Ammon's horn (tissue), 1 donor: ENCODE measurements at regions not wholly inside any gene's neighbourhood (a gene's known extent, or its start where the extent isn't known, plus 50 kb on each side); places are given as distances from the start of the nearest gene placed in this dataset.

Experiments used
- DNase-seq: peaks from one replicate; pipeline ENCODE4 v3.0.0-alpha.2; 2016; ENCODE audit warnings: low spot score

DNA sequence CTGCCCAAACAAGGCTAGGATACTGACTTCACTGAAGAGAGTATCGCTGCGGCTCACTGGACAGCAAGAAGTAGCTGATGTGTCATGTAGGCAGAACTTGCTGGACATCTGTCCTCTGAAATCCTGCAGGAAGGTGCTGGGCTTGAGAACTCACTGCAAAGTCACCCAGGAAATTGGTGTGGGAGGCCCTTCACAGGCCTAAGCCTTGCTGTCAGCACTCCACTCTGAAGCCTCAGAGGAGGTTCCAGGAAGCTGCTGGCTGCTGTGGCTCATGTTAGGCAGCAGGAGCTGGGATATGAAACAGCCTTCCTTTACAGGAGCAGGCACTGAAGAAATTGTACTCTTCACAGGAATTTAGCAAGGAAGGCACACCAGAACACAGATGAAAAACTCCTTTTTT, 88.3 kb upstream of the CCDC68 start:
- no peak for DNase-seq

DNA sequence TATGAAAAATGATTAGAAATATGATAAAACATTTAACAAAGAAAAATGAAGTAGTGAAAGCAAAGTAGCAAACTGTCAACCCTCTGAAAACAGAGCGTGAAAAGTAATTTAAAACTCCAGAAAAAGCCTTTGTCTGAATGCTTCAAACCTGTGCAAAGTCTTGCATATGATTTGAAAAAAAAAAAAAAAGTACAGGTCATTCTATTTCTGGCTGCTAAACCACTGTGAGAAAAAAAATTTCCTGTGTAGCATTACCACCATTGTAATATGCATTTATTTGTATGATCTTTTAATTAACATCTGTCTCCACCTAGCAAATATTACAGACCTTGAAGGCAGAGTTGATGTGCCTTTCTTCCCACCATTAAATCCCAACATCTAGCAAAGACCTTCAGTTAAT, 82.1 kb upstream of the CCDC68 start:
- DNase-seq, result no peak

DNA sequence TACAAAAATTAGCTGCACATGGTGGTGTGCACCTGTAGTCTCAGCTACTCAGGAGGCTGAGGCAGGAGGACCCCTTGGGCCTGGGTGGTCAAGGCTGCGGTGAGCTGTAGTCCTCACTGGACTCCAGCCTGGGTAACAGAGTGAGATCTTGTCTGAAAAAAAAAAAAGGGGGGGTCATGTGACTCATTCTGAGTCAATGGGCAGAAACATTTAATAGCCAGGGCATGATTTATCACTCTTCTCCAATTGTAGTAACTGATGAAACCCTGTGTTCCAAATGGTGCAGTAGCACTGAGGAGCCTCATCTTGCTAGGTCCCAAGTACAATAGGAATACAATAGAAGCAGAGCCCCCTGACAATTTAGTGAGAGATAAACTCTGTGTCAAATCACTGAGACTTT, 78.9 kb upstream of the CCDC68 start:
- no peak for DNase-seq

DNA sequence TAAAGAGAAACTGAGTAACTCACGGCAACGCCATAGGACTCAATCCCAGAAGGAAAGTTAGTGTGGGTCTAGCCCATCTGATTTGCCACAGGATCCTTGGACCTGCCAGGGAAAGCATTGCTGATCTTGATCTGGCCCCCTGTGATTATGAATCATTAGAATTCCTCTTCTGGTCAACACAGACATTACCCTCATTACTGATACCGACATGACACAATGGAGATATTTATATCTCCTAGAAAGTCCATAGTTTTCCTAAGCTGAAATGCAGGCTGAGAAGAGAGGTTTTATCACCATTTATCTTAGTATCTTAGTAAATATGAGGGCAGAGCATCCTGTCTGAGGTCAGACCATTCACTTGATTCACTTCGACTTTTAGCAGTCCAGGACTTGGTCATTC, 75.5 kb upstream of the CCDC68 start:
- no peak for DNase-seq

DNA sequence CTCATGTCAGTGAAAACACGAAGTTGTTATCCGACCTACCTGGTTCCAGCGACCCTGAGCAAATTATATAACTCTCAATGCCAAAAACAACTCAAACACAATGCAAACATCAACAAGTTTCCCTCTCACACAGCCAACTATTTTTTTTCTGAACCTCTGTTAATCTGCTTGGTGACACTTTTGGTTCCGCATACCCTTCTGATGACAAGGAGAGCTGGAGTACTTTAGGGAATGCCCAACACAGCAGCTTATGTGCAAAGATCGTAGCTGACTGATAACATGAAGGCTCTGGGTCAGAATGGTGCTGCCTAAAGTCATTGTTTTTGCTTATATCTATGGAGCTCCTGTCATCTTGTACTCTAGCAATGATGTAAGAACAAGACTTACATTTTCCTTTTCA, 72.7 kb upstream of the CCDC68 start:
- DNase-seq, result no peak

DNA sequence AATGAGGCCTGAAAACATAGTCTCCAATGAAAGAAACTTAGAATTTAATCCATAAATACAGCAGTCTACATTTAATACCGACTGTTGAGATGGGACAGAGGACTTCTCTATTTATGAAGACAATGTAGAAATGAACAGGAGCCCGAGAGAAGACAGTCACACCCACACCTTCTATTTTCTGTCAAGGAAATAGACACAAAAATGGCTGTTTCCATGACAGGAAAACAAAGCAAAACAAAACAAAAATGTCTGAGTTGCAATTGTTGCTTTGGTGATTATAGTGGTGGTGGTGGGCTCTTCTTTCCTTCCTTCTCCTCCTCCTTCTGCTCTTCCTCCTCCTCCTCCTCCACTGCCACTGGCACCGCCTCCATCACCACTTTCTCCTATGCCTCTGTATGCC, 72.3 kb upstream of the CCDC68 start:
- no peak for DNase-seq

DNA sequence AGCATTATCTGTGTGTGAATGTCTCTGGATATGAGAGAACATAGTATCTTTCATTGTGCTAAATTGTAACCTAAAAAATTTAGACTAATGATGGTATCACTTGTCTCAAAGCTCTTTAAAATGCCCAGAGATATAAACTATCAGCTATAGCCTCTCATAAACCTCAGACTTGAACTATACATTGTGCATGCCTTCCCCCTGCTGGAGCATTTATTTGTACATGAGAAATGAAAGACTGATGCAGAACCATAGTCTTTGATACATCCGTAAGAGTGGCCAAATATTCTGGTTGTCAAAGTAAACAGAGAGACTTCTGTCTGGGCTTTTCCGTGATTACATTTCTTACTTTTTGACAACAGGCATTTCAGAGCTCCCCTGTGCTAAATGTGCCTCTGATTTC, 71.9 kb upstream of the CCDC68 start:
- no peak for DNase-seq

DNA sequence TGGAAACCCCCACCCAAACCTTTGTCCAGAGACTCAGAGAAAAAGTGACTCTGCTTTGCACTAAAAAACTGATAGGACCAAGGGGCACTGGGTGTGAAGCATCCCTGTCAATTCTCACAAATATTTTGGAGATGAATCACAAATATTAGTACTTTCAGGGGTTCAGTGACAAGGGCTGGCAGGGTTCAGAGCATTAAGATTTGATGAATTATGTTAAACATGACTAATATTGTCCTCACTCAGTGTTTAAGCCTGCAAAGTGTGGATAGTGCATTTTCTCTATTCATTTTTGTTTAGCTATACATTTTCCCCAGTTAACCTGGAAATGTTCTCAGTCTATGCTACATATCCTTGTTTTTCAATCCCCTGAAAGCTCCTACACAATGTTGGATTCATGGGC, 65.3 kb upstream of the CCDC68 start:
- no peak for DNase-seq

DNA sequence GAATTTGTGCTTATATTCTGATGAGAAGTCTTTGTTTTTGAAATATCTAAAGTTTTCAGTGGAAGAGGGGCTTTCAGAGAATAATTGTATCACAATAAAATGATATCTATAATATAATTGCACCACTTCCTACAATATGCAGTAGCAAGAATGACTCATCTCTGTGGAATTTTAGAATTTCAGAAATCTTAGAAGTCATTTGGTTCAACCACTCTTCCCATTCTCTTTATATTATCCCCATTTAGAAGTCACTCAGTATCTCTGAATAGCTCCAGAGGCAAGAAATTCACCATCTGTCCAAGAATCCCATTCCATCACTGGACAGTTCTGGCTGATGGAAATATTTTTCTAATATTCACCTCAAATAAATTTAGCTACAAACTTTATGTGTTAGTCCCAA, 59.3 kb upstream of the CCDC68 start:
- DNase-seq, result no peak

DNA sequence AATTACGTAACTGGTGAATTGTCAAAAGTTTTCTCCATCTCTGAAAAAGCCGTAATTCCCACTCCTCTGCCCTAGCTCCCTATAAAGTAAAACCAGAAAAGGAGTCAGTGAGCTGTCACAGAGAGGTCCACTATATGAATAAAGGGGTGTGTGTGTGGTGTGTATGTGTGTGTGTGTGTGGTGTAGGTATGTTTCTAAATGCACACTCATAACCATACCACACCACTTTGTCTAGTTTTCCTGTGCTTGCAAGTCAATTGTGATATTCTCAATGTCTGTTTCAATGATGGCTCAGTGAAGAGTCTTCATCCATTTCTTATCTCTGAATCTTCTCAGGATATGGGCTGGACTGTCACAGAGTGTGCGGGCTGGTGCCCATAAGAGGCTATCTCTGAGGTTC, 54.8 kb upstream of the CCDC68 start:
- DNase-seq, result no peak

DNA sequence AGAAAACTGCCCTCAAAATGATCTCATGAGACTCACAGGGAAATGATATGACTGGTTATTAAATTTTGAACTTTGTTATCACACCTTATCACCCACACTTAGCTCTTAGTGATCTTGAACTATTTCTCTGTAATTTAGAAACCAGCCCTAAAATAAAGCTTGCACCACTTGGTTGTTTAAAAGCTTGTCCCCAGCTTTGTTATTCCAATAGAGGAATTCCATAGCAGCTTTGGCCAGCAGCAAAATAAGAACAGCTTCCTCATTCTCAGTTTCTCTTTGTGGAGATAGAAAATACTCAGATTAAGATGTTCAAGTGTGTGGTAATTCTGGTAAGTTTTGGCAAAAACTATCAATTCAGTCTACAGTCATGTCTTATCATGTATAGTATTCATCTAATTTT, 54.4 kb upstream of the CCDC68 start:
- DNase-seq, result no peak

DNA sequence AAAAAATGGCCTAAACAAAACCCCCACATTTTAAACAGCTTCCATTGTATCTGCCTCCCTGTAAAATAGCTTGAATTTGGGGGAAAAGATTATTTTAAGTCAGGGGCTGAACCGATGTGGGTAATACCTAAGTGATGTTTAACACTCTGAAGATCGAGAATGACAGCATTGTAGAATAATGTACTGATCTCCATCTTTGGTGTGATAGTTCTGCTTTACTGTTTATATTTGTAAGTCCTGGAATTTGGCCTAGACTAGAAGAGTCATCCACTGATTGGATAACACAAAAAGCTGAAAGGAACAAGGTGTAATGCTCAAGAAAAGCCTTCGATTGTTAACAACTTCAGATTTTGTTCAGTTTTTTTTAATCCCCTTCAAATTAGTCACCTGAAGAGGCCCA, 53.8 kb upstream of the CCDC68 start:
- DNase-seq, result no peak

DNA sequence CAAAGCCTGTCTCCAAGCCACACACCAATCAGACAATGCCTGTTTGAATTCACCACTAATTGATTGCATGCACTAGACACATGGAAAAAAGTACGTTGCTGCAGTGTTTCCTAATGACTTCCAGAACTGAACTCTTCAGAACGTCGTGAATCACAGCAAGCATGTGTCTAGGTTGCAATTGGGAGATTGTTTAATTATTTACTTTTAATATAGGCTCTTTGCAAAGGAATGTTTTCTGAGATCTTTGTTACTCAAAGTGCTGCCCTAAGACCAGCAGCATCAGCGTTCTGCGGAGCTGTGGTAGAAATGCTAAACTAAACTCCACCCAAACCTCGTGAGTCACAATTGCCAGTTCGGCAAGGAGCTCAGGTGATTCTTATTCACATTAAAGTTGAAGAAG, 52.7 kb upstream of the CCDC68 start:
- DNase-seq, result no peak
